ENCODE measurements at regions not wholly inside any gene's neighbourhood (a gene's known extent, or its start where the extent isn't known, plus 50 kb on each side); places are given as distances from the start of the nearest gene placed in this dataset.

DNA sequence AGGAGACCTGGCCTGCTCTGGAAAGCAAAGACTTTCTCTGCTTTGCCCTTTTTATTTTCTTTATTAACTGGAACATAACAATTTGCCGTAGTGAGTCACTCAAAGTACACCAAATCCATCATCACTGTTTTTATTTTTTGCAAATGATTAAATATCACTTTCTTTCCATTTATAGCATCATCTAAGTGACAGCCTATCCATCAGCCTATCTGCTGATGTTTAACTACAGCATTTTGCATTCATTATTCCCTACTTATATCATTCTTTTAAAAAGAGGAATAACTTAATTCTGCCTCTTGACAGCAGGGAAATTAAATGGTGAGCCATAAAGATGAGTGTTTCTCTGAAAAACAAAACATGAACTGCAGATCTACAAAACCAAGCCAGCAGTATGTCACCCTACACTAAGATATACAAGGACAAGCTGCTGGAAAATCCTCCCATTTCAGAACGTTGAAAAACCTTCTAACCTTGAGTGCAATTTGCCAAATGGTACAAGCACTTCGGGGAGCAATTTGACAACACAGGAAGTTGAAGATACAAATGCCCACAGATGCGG lies 821.3 kb upstream of the TMEM132C start:
- TF ChIP-seq, protein P1, sequence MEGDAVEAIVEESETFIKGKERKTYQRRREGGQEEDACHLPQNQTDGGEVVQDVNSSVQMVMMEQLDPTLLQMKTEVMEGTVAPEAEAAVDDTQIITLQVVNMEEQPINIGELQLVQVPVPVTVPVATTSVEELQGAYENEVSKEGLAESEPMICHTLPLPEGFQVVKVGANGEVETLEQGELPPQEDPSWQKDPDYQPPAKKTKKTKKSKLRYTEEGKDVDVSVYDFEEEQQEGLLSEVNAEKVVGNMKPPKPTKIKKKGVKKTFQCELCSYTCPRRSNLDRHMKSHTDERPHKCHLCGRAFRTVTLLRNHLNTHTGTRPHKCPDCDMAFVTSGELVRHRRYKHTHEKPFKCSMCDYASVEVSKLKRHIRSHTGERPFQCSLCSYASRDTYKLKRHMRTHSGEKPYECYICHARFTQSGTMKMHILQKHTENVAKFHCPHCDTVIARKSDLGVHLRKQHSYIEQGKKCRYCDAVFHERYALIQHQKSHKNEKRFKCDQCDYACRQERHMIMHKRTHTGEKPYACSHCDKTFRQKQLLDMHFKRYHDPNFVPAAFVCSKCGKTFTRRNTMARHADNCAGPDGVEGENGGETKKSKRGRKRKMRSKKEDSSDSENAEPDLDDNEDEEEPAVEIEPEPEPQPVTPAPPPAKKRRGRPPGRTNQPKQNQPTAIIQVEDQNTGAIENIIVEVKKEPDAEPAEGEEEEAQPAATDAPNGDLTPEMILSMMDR (conservative IDR thresholded peaks at IDR 0.05; ENCODE audit: low read depth, low read length): no peak
- no peak for DNase-seq (ENCODE audit: low read depth)
- H3K4me3 ChIP-seq (ENCODE audit: low read depth, low read length): no peak overlapping the region

DNA sequence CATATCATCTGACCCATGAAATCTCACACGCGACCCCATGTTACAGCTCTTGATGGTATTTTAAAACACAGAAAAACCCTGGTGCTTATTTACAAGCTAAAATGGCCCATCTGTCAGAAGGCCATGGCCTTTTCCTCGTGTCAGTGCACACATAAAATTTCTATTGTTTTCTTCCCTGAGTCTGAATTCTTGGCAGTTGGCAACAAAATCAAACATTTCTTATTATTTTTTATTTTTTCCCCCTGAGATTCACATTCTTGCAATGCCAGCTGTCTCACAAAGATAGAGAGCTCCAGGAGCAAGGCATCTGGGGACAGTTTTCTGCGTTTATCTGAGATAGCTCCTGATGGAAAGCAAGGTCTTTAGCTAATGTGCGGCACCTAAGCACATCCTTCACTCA lies 818.1 kb upstream of the TMEM132C start:
- DNase-seq (ENCODE audit: low read depth): no peak

DNA sequence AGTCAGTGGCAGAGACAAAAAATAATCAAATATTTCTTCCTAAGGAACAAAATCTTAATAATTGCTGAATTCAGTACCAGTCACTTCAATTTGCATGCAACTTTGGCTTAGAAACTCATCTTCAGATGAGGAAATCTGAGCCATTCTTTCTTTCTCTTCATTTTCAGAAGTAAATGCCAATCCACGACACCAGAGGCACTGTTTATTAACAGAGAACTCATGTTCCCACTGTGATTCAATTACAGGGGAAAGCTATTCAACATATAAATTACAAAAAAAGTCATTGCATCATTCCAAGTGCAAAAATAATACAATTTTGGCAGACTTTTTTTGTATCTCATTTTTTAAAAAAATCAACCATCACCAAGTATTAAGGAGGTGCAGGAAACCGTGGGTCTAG lies 816.1 kb upstream of the TMEM132C start:
- DNase-seq (ENCODE audit: low read depth): no peak
- TF ChIP-seq, protein P1 (conservative IDR thresholded peaks at IDR 0.05; ENCODE audit: low read depth, low read length): no peak

More for the DNA sequence above, 818.1 kb upstream of the TMEM132C start:
- TF ChIP-seq, protein P1 (conservative IDR thresholded peaks at IDR 0.05; ENCODE audit: low read depth, low read length): no peak
- no peak overlapping the region for H3K4me3 ChIP-seq (ENCODE audit: low read depth, low read length)

DNA sequence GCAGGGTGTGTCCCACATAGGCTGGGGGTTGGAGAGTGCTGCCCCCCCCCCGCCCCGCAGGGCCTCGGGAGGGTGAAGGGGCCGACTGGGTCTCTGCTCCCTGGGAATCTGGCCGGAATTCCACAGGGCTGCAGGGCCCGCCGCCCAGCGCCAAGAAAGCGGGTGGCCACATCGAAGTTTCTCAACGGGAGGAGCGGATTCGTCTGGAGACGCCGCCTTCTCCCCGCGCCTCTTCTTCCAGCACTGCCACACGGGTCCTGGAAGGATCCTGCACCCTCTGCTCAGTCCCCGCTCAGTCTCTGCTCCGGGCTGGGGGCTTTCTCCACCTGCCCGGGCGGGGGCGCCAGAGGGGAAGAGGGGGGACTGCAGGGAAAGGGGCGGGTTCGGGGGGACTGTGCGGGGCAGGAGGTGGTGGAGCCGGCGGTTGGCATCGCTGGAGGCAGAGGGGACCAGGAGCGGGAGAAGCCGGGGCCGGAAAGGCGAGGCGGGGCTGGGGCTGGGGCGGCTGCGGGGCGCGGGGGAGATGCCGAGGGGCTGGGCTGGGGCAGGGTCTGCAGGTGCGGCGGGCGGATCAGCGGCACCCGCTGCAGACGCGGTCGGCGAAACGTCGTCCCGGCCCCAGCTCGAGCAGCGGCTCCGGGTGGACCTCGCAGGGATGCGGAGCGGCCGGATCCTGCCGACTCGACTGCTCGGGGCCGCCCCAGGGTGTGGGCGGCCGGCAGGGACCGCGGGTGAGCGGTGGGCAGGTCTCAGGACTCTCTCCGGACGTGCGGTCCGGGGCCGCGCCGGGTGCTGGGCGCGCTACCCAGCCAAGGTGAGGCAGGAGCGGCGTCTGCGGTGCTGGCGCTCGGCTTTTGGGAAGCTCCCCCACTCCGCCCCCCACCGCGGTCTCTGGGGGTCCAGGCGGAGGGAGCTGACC lies 811.4 kb upstream of the TMEM132C start:
- H3K4me3 ChIP-seq (ENCODE audit: low read depth, low read length): no peak overlapping the region
- TF ChIP-seq, protein P1 (conservative IDR thresholded peaks at IDR 0.05; ENCODE audit: low read depth, low read length): no peak
- DNase-seq (ENCODE audit: low read depth): no peak

More for the DNA sequence above, 816.1 kb upstream of the TMEM132C start:
- H3K4me3 ChIP-seq (ENCODE audit: low read depth, low read length): no peak overlapping the region

DNA sequence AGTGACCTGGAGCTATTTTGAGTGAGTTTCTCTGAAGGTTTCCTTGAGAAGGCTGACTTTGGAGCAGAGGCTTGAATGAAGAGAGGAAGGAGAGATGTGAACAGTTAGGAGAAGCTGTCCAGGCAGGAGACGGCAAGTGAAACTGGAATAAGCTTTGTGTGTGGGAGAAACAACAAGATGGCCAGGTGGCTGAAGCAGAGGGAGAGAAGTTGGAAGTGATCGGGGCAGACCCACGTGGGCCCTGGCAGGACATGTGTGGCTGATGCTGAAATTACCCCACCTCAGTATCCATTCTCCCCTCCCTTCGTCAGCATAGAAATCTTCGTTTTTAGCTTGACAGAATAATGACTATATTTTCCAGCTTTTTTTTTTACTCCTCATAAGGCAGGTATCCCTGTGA lies 809.2 kb upstream of the TMEM132C start:
- TF ChIP-seq, protein P1 (conservative IDR thresholded peaks at IDR 0.05; ENCODE audit: low read depth, low read length): no peak
- DNase-seq (ENCODE audit: low read depth): no peak
- no peak overlapping the region for H3K4me3 ChIP-seq (ENCODE audit: low read depth, low read length)

DNA sequence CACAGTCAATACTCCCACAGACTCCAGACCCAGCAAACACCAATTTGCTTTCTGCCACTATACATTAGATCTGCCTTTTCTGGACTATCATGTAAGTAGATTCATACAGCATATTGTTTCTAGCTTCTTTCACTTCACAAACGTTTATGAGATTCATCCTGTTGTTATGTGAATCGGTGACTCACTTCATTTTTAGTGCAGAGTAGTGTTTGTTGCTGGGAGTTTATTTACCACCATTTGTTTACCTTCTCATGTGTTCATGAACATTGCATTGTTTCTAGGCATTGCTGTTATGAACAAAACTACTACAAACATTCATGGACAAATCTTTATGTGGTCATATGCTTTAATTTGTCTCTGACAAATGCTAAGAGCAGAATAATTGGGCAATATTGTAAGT lies 807.8 kb upstream of the TMEM132C start:
- DNase-seq (ENCODE audit: low read depth): no peak
- TF ChIP-seq, protein P1 (conservative IDR thresholded peaks at IDR 0.05; ENCODE audit: low read depth, low read length): no peak
- H3K4me3 ChIP-seq (ENCODE audit: low read depth, low read length): no peak overlapping the region
